Suppressor macrophage treated with lipopolysaccharide for 1 hour (primary cell): ENCODE measurements at regions not wholly inside any gene's neighbourhood (a gene's known extent, or its start where the extent isn't known, plus 50 kb on each side); places are given as distances from the start of the nearest gene placed in this dataset.

ENCODE experiments used
- DNase-seq, 3 donors: peaks; one replicate each; pipeline ENCODE4 v3.0.0-alpha.2; 2020 to 2022

GRCh38 chr3:73680391-73681095 is 55.8 kb upstream of the PDZRN3 start:
- DNase-seq: no peak

GRCh38 chr3:73677336-73678024 is 52.7 kb upstream of the PDZRN3 start:
- DNase-seq: no peak
